ENCODE measurements at regions not wholly inside any gene's neighbourhood (a gene's known extent, or its start where the extent isn't known, plus 50 kb on each side); places are given as distances from the start of the nearest gene placed in this dataset.
A peak's percentile ranks its signal among the peaks of the same experiment; 100 is the strongest.

DNA sequence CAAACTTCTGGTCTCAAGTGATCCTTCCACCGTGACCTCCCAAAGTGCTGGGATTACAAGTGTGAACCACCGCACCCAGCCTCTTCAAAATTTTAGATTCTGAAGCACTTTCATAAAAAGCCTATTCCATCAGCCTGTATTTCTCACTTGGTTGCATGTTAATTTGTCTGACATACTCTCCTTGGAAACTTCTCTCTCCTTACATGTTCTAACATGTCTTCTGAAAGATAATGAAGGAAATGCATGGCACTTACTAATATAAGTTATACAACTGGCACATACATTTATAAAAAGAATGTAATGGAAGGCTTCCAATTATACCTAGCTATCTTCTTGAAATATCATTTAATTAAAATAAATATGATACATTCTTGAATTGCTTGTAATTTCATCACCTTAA lies 597.5 kb downstream of the TBC1D32 start:
- TF ChIP-seq TAF1 (IDR thresholded peaks at IDR 0.05; ENCODE audit: borderline replicate concordance, insufficient read depth, low read length) (no peak), POLR2AphosphoS5 (IDR thresholded peaks at IDR 0.05; ENCODE audit: low read depth, low read length) (no peak), SIN3A (IDR thresholded peaks at IDR 0.05; ENCODE audit: borderline replicate concordance, insufficient read depth, low read length) (no peak), FOXP2 (optimal IDR thresholded peaks at IDR 0.05; ENCODE audit: borderline replicate concordance, extremely low read depth, extremely low read length, insufficient read depth) (no peak)
- TF ChIP-seq, protein P1, sequence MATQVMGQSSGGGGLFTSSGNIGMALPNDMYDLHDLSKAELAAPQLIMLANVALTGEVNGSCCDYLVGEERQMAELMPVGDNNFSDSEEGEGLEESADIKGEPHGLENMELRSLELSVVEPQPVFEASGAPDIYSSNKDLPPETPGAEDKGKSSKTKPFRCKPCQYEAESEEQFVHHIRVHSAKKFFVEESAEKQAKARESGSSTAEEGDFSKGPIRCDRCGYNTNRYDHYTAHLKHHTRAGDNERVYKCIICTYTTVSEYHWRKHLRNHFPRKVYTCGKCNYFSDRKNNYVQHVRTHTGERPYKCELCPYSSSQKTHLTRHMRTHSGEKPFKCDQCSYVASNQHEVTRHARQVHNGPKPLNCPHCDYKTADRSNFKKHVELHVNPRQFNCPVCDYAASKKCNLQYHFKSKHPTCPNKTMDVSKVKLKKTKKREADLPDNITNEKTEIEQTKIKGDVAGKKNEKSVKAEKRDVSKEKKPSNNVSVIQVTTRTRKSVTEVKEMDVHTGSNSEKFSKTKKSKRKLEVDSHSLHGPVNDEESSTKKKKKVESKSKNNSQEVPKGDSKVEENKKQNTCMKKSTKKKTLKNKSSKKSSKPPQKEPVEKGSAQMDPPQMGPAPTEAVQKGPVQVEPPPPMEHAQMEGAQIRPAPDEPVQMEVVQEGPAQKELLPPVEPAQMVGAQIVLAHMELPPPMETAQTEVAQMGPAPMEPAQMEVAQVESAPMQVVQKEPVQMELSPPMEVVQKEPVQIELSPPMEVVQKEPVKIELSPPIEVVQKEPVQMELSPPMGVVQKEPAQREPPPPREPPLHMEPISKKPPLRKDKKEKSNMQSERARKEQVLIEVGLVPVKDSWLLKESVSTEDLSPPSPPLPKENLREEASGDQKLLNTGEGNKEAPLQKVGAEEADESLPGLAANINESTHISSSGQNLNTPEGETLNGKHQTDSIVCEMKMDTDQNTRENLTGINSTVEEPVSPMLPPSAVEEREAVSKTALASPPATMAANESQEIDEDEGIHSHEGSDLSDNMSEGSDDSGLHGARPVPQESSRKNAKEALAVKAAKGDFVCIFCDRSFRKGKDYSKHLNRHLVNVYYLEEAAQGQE (IDR thresholded peaks at IDR 0.05; ENCODE audit: insufficient read depth in 1 of 2, low read depth in 2 of 2, low read length in 2 of 2) = no peak

DNA sequence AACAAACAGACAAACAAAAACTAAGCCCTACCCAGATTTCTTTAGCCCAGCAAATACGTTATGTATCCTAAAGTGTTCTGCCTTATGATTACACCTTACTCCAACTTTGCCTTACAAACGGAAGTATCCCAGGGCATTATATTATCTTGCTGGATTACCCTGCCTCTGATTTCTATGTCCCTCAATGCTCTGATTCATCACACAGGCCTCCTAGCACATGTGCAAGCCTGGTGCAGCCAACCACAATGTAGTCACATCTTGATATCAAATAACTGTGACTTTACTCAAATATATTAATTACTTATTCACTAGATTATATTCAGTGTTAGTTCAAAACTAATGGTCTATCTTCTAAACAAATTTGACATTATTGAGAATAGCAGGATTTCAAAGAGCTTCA lies 598.6 kb downstream of the TBC1D32 start:
- TF ChIP-seq FOXP2 (optimal IDR thresholded peaks at IDR 0.05; ENCODE audit: borderline replicate concordance, extremely low read depth, extremely low read length, insufficient read depth) (no peak), TAF1 (IDR thresholded peaks at IDR 0.05; ENCODE audit: borderline replicate concordance, insufficient read depth, low read length) (no peak), POLR2AphosphoS5 (IDR thresholded peaks at IDR 0.05; ENCODE audit: low read depth, low read length) (no peak), SIN3A (IDR thresholded peaks at IDR 0.05; ENCODE audit: borderline replicate concordance, insufficient read depth, low read length) (no peak)
- TF ChIP-seq, protein P1 (IDR thresholded peaks at IDR 0.05; ENCODE audit: insufficient read depth in 1 of 2, low read depth in 2 of 2, low read length in 2 of 2) = no peak

DNA sequence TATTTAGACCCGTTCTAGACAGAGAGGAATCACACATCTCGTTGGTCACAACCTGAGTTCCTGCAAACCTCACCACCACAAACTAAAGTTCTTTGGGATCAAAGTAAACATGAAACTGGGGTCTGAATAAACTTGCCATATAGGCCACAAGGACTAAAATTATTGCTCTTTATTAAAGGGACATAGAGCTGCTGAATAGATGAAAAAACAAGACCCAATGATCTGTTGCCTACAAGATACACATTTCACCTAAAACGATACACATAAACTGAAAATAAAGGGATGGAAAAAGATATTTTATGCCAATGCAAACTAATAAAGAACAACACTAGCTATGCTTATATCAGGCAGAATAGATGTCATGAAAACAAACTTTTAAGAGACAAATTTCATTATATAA lies 623.0 kb downstream of the TBC1D32 start:
- TF ChIP-seq FOXP2 (optimal IDR thresholded peaks at IDR 0.05; ENCODE audit: borderline replicate concordance, extremely low read depth, extremely low read length, insufficient read depth) = no peak
- TF ChIP-seq SIN3A (IDR thresholded peaks at IDR 0.05; ENCODE audit: borderline replicate concordance, insufficient read depth, low read length) = no peak
- TF ChIP-seq, protein P1 (IDR thresholded peaks at IDR 0.05; ENCODE audit: insufficient read depth in 1 of 2, low read depth in 2 of 2, low read length in 2 of 2) = no peak
- TF ChIP-seq POLR2AphosphoS5 (IDR thresholded peaks at IDR 0.05; ENCODE audit: low read depth, low read length) = no peak
- TF ChIP-seq TAF1 (IDR thresholded peaks at IDR 0.05; ENCODE audit: borderline replicate concordance, insufficient read depth, low read length) = no peak

DNA sequence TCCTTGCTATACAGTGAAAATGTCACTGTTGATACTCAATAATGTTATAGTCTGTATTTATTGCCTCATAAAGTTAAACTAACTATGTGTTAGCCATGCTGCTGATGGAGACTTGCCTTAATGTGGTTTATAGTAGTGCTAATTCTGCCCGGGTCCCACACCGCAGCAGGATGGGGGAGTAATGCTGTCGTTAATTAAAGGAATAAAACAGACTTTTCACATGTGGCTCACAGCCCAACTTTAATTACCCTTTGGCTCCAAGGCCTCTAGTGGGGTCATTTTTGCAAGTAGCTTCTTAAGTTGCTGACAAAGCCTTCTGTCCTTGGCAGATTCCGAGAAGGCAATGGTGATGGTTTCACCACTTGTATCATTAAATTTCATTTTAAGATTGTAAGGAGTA lies 634.3 kb downstream of the TBC1D32 start:
- TF ChIP-seq SIN3A (IDR thresholded peaks at IDR 0.05; ENCODE audit: borderline replicate concordance, insufficient read depth, low read length) (0 out of 2 replicates have a peak, but pooled peaks have one; percentile 37), TAF1 (IDR thresholded peaks at IDR 0.05; ENCODE audit: borderline replicate concordance, insufficient read depth, low read length) (no peak), FOXP2 (optimal IDR thresholded peaks at IDR 0.05; ENCODE audit: borderline replicate concordance, extremely low read depth, extremely low read length, insufficient read depth) (no peak), POLR2AphosphoS5 (IDR thresholded peaks at IDR 0.05; ENCODE audit: low read depth, low read length) (no peak; the same call in 1 of the 2 replicates)
- TF ChIP-seq, protein P1 (IDR thresholded peaks at IDR 0.05; ENCODE audit: insufficient read depth in 1 of 2, low read depth in 2 of 2, low read length in 2 of 2) = 0 out of 4 replicates have a peak, but pooled peaks of 1 of the 2 experiments have one; percentile 21

DNA sequence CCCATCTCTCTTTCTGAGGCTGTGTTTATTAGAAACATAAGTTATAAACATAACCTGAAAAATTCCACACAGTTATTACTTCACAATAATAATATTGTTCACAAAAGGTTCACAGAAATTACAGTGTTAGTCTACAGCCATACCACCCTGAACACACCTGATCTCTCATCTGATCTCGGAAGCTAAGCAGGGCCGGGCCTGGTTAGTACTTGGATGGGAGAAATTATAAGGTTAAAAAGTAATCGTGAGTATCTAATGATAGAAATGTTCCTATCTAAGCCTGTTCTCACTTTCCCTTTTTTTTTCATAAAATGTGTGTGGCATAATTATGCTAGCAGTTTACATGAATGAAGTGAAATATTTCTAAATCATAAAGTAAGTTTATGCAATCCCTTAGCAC lies 647.8 kb downstream of the TBC1D32 start:
- TF ChIP-seq SIN3A (IDR thresholded peaks at IDR 0.05; ENCODE audit: borderline replicate concordance, insufficient read depth, low read length) (no peak), FOXP2 (optimal IDR thresholded peaks at IDR 0.05; ENCODE audit: borderline replicate concordance, extremely low read depth, extremely low read length, insufficient read depth) (no peak), POLR2AphosphoS5 (IDR thresholded peaks at IDR 0.05; ENCODE audit: low read depth, low read length) (no peak), TAF1 (IDR thresholded peaks at IDR 0.05; ENCODE audit: borderline replicate concordance, insufficient read depth, low read length) (no peak)
- TF ChIP-seq, protein P1 (IDR thresholded peaks at IDR 0.05; ENCODE audit: insufficient read depth in 1 of 2, low read depth in 2 of 2, low read length in 2 of 2) = no peak

Measured in PFSK-1 (cell line).